ENCODE measurements at regions not wholly inside any gene's neighbourhood (a gene's known extent, or its start where the extent isn't known, plus 50 kb on each side); places are given as distances from the start of the nearest gene placed in this dataset.

- no peak for TF ChIP-seq ZBTB33 (IDR thresholded peaks at IDR 0.05; ENCODE audit: extremely low read depth, insufficient replicate concordance, low read length)
- TF ChIP-seq POLR2AphosphoS5 (IDR thresholded peaks at IDR 0.05; ENCODE audit: low read depth, low read length) = no peak
- TF ChIP-seq MAX (IDR thresholded peaks at IDR 0.05) = no peak
- TF ChIP-seq FOSL1 (IDR thresholded peaks at IDR 0.05; ENCODE audit: low read depth) = no peak
- TF ChIP-seq CTCF (IDR thresholded peaks at IDR 0.05 in 2 of 3, conservative IDR thresholded peaks at IDR 0.05 in 1 of 3; ENCODE audit: borderline replicate concordance in 1 of 3, insufficient read depth in 1 of 3, low read depth in 2 of 3, low read length in 2 of 3) = no peak
- no peak for TF ChIP-seq ATF3 (IDR thresholded peaks at IDR 0.05)
These were observed 87.0 kb upstream of the LRFN2 start (continued) for GRCh38 chr6:40674170-40674569.

- ATAC-seq (no peak), DNase-seq (ENCODE audit: low read depth, low spot score) (no peak)
- TF ChIP-seq POLR2AphosphoS5 (IDR thresholded peaks at IDR 0.05; ENCODE audit: low read depth, low read length) = no peak
- peak in 2 of 3 experiments; percentile 23 to 34; a peak in 4 of 6 replicates for TF ChIP-seq CTCF (IDR thresholded peaks at IDR 0.05 in 2 of 3, conservative IDR thresholded peaks at IDR 0.05 in 1 of 3; ENCODE audit: borderline replicate concordance in 1 of 3, insufficient read depth in 1 of 3, low read depth in 2 of 3, low read length in 2 of 3)
- no peak for TF ChIP-seq SIN3A (IDR thresholded peaks at IDR 0.05; ENCODE audit: low read depth)
- no peak for TF ChIP-seq REST (IDR thresholded peaks at IDR 0.05; ENCODE audit: low read depth)
- Histone ChIP-seq H3K27me3 (ENCODE audit: insufficient read depth, low read length) (peaks cover 5% of the 10 kb centered on the region; the same call in 1 of the 2 replicates), H3K79me2 (ENCODE audit: insufficient read depth, low read length) (no peaks in the 10 kb centered on the region), H3K4me3 (replicated peaks in 1 of 2; ENCODE audit: low read depth in 1 of 2, low read length in 2 of 2) (no peak overlapping the region), H3K36me3 (ENCODE audit: control insufficient read depth in 1 of 2, insufficient read depth in 2 of 2, low read length in 2 of 2) (no peaks in the 10 kb centered on the region), H3K4me1 (ENCODE audit: control insufficient read depth in 1 of 2, insufficient read depth in 2 of 2, low read length in 2 of 2) (no peaks in the 10 kb centered on the region), H2AFZ (ENCODE audit: low read depth, low read length, poor library complexity, severe bottlenecking) (no peak overlapping the region), H3K9me3 (ENCODE audit: control insufficient read depth in 1 of 2, insufficient read depth in 1 of 2, low read depth in 1 of 2, low read length in 2 of 2) (no peaks in the 10 kb centered on the region), H3K9ac (ENCODE audit: low read length) (no peak overlapping the region), H4K20me1 (ENCODE audit: insufficient read depth) (no peaks in the 10 kb centered on the region), H3K9me2 (ENCODE audit: insufficient read depth) (no peaks in the 10 kb centered on the region), H3K27ac (ENCODE audit: low read depth, low read length) (no peak overlapping the region), H3K4me2 (ENCODE audit: low read length) (no peak overlapping the region)
- CTCF ChIA-PET = no interaction called here
- POLR2A ChIA-PET = no interaction called here
- RAD21 ChIA-PET (ENCODE audit: low non-redundant PET in 1 of 2, low total read pairs in 2 of 2, uncharacterized antibody in 2 of 2, unreplicated experiment in 2 of 2) = no interaction called here
- no TSS peak for BruUV-seq (replicated peaks)
- intact Hi-C loops (cut with micrococcal nuclease) = no loop called here
These were observed 84.9 kb upstream of the LRFN2 start for GRCh38 chr6:40672087-40672486.

Measured in HCT116 (cell line).